IMR-90 (cell line): ENCODE measurements at regions not wholly inside any gene's neighbourhood (a gene's known extent, or its start where the extent isn't known, plus 50 kb on each side); places are given as distances from the start of the nearest gene placed in this dataset.

Experiments used
- ATAC-seq: fragments of 200-7000 bp; cut with Tn5 transposase; 2 replicates; pipeline ENCODE4 v1.9.1; 2020; ENCODE audit warnings: low read depth, mild to moderate bottlenecking, moderate library complexity
- BruUV-seq: library from RNA; stranded (reverse); fragments of 400-500 nt; replicated peaks from 2 replicates; lab custom pipeline; 2021; lab: Mats Ljungman, UMichigan
- CTCF ChIA-PET: fragments of 300-600 bp; formaldehyde crosslinking; extraction: SDS; loops from one replicate; lab custom pipeline; 2021; ENCODE audit warnings: antibody characterized with exemption; lab: Yijun Ruan, JAX
- POLR2A ChIA-PET: fragments of 300-600 bp; sonication (Branson Sonifier 250); formaldehyde crosslinking; loops from one replicate; lab custom pipeline; 2022; ENCODE audit warnings: antibody characterized with exemption; ENCODE audit not compliant: unreplicated experiment; lab: Charles Lee
- DNase-seq: peaks from one replicate; pipeline ENCODE4 v3.0.0; 2013
- H2AFZ ChIP-seq: replicated peaks from 2 replicates; pipeline ENCODE3; 2013; ENCODE audit warnings: low read length, mild to moderate bottlenecking; ENCODE audit not compliant: poor library complexity
- H2AK5ac ChIP-seq: 2 replicates; pipeline ENCODE4 v1.6.1; 2013; ENCODE audit warnings: low read depth, low read length, inconsistent platforms
- H2AK9ac ChIP-seq: replicated peaks from 2 replicates; pipeline ENCODE3; 2013; ENCODE audit warnings: mild to moderate bottlenecking, low read depth, low read length, moderate library complexity; ENCODE audit not compliant: poor library complexity
- H2BK120ac ChIP-seq: 2 replicates; pipeline ENCODE4 v1.6.1; 2013; ENCODE audit warnings: low read depth, low read length, inconsistent platforms
- H2BK15ac ChIP-seq: 3 replicates; pipeline ENCODE4 v1.6.1; 2013; ENCODE audit warnings: low read depth, low read length, inconsistent platforms
- H2BK20ac ChIP-seq: 2 replicates; pipeline ENCODE4 v1.6.1; 2013; ENCODE audit warnings: low read depth, mild to moderate bottlenecking, inconsistent platforms, low read length, moderate library complexity
- H2BK5ac ChIP-seq: 2 replicates; pipeline ENCODE4 v1.6.1; 2013; ENCODE audit warnings: mild to moderate bottlenecking, low read depth, low read length, inconsistent platforms; ENCODE audit not compliant: poor library complexity, severe bottlenecking
- H3K14ac ChIP-seq: replicated peaks from 2 replicates; pipeline ENCODE4 v1.6.1; 2013; ENCODE audit warnings: low read depth, low read length, inconsistent platforms
- H3K18ac ChIP-seq: 2 replicates; pipeline ENCODE4 v1.6.1; 2013; ENCODE audit warnings: low read depth, low read length, control low read depth
- H3K23ac ChIP-seq: 2 replicates; pipeline ENCODE4 v1.6.1; 2013; ENCODE audit warnings: low read depth, low read length, inconsistent platforms
- H3K27ac ChIP-seq: 2 replicates; pipeline ENCODE4 v1.5.1; 2013; ENCODE audit warnings: mild to moderate bottlenecking, control low read depth, low read length; ENCODE audit not compliant: insufficient read depth
- H3K27me3 ChIP-seq: 2 replicates; pipeline ENCODE4 v1.6.1; 2013; ENCODE audit warnings: low read length; ENCODE audit not compliant: control insufficient read depth, insufficient read depth
- H3K36me3 ChIP-seq: 2 replicates; pipeline ENCODE4 v1.6.1; 2013; ENCODE audit warnings: low read length, mixed read lengths; ENCODE audit not compliant: control insufficient read depth, insufficient read depth
- H3K4ac ChIP-seq: 2 replicates; pipeline ENCODE4 v1.6.1; 2013; ENCODE audit warnings: low read depth, low read length, inconsistent platforms
- H3K4me1 ChIP-seq: 2 replicates; pipeline ENCODE4 v1.6.1; 2013; ENCODE audit warnings: low read length, mixed read lengths; ENCODE audit not compliant: control insufficient read depth, insufficient read depth
- H3K4me2 ChIP-seq: 2 replicates; pipeline ENCODE4 v1.6.1; 2013; ENCODE audit warnings: low read depth, mild to moderate bottlenecking, control low read depth, low read length, moderate library complexity
- H3K4me3 ChIP-seq: 2 replicates; pipeline ENCODE4 v1.5.1; 2013; ENCODE audit warnings: low read depth, mild to moderate bottlenecking, control low read depth, low read length, moderate library complexity; ENCODE audit not compliant: insufficient read depth
- H3K56ac ChIP-seq: 2 replicates; pipeline ENCODE4 v1.6.1; 2013; ENCODE audit warnings: low read length, inconsistent platforms; ENCODE audit not compliant: insufficient read depth; ENCODE audit errors: extremely low read depth
- H3K79me1 ChIP-seq, 2 experiments: 2 replicates each; pipeline ENCODE4 v1.6.1; 2013; ENCODE audit warnings: low read length in 2 of 2, inconsistent platforms in 1 of 2, low read depth in 1 of 2
- H3K9ac ChIP-seq: 2 replicates; pipeline ENCODE4 v1.6.1; 2013; ENCODE audit warnings: low read depth, low read length, control low read depth
- H3K9me1 ChIP-seq: 2 replicates; pipeline ENCODE4 v1.6.1; 2013; ENCODE audit warnings: low read length, inconsistent platforms; ENCODE audit not compliant: insufficient read depth
- H3K9me3 ChIP-seq: 2 replicates; pipeline ENCODE4 v1.6.1; 2013; ENCODE audit warnings: low read length; ENCODE audit not compliant: control insufficient read depth, insufficient read depth
- H4K20me1 ChIP-seq: 2 replicates; pipeline ENCODE4 v1.6.1; 2013; ENCODE audit warnings: low read length, inconsistent platforms; ENCODE audit not compliant: insufficient read depth
- H4K5ac ChIP-seq: 2 replicates; pipeline ENCODE4 v1.6.1; 2013; ENCODE audit warnings: mild to moderate bottlenecking, low read depth, low read length, control low read depth
- H4K8ac ChIP-seq, 2 experiments: 2 replicates each; pipeline ENCODE4 v1.6.1; 2013; ENCODE audit warnings: low read depth in 2 of 2, low read length in 2 of 2, control low read depth in 1 of 2, inconsistent platforms in 1 of 2
- H4K91ac ChIP-seq: 2 replicates; pipeline ENCODE4 v1.6.1; 2013; ENCODE audit warnings: low read depth, low read length, inconsistent platforms; ENCODE audit not compliant: insufficient read depth
- CEBPB ChIP-seq: IDR thresholded peaks from 2 replicates; pipeline ENCODE4 v1.6.1; 2012; ENCODE audit warnings: low read depth, low read length, improper control_type of control experiment
- CHD1 ChIP-seq: IDR thresholded peaks from 2 replicates; pipeline ENCODE4 v1.6.1; 2012; ENCODE audit warnings: low read depth, low read length, improper control_type of control experiment
- MAFK ChIP-seq: IDR thresholded peaks from 2 replicates; pipeline ENCODE4 v1.6.1; 2012; ENCODE audit warnings: low read depth, low read length, improper control_type of control experiment
- MAZ ChIP-seq: IDR thresholded peaks from 2 replicates; pipeline ENCODE4 v1.6.1; 2012; ENCODE audit warnings: low read depth, mild to moderate bottlenecking, low read length, improper control_type of control experiment, moderate library complexity, borderline replicate concordance
- MXI1 ChIP-seq: IDR thresholded peaks from 2 replicates; pipeline ENCODE4 v1.6.1; 2012; ENCODE audit warnings: low read depth, mild to moderate bottlenecking, low read length, moderate library complexity, borderline replicate concordance
- RCOR1 ChIP-seq: IDR thresholded peaks from 2 replicates; pipeline ENCODE4 v1.6.1; 2012; ENCODE audit warnings: mild to moderate bottlenecking, low read length, improper control_type of control experiment; ENCODE audit not compliant: insufficient replicate concordance
- RFX5 ChIP-seq: IDR thresholded peaks from 2 replicates; pipeline ENCODE4 v1.8.0; 2012; ENCODE audit warnings: low read depth, mild to moderate bottlenecking, low read length, moderate library complexity
- whole genome bisulfite sequencing, 2 experiments: methylation state at CpG; one replicate each; pipeline versions ENCODE4 v1.1.5 to v1.1.7; 2013; ENCODE audit warnings: missing lambda C conversion rate in 2 of 2; ENCODE audit not compliant: insufficient read length in 1 of 2; ENCODE audit errors: extremely low coverage in 2 of 2; 5-methylcytosine and 5-hydroxymethylcytosine counted together
- dilution Hi-C: fragments of 300-500 bp; cut with HindIII; formaldehyde crosslinking; loops from one replicate; pipeline ENCODE4 v1.14.3; 2018; ENCODE audit warnings: low sequenced_read_pairs; ENCODE audit not compliant: unreplicated experiment
- in situ Hi-C: fragments of 300-500 bp; cut with MboI; formaldehyde crosslinking; loops from 3 replicates; pipeline ENCODE4 v1.14.3; 2019; ENCODE audit warnings: low sequenced_read_pairs, inconsistent platforms, mixed read lengths
- intact Hi-C: fragments of 100-400 bp; cut with micrococcal nuclease; formaldehyde crosslinking; loops from 2 replicates; pipeline ENCODE4 v1.10.0; 2022

DNA sequence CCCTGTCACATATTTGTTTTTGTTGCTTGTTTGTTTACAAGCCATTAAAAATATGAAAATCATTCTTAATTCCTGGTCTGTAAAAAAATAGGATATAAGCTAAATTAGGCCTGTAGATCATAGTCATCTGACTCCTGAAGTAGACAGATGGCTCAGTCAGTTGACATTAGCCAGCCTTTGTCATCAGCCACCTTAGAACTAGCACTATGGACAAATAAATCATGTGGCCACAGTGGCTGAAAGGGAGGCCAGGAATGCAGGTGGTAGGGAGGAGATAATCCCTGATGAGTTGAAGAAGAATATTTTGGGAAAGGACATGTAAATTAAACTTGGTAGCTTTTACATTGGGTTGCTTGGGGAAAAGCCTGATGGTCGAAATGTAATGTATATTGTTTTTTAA, 1544.9 kb downstream of the SI start:
- no peak overlapping the region for H2AK9ac ChIP-seq
- dilution Hi-C loops (no loop called here), in situ Hi-C loops (no loop called here), intact Hi-C loops (no loop called here)
- H3K36me3 ChIP-seq = no peaks in the 10 kb centered on the region
- ChIA-PET CTCF (no interaction called here), POLR2A (no interaction called here)
- H3K18ac ChIP-seq = no peak overlapping the region
- H3K4me3 ChIP-seq = no peak overlapping the region
- ATAC-seq (no peak), DNase-seq (no peak)
- no peak overlapping the region for H3K14ac ChIP-seq
- peaks cover 5% of the 10 kb centered on the region for H3K9me3 ChIP-seq
- no peak overlapping the region for H2BK5ac ChIP-seq
- H3K9ac ChIP-seq = no peak overlapping the region
- no peak overlapping the region for H4K8ac ChIP-seq
- no peaks in the 10 kb centered on the region for H3K4me1 ChIP-seq
- H3K23ac ChIP-seq = no peak overlapping the region
- H3K9me1 ChIP-seq = no peaks in the 10 kb centered on the region
- no peak overlapping the region for H2BK120ac ChIP-seq
- no peaks in the 10 kb centered on the region for H3K27me3 ChIP-seq
- no peak overlapping the region for H2AFZ ChIP-seq
- no peak overlapping the region for H2BK15ac ChIP-seq
- H3K4ac ChIP-seq = no peak overlapping the region
- no peak overlapping the region for H3K4me2 ChIP-seq
- H3K79me1 ChIP-seq = no peaks in the 10 kb centered on the region
- H2BK20ac ChIP-seq = no peak overlapping the region
- H3K56ac ChIP-seq = no peak overlapping the region
- no TSS peak for BruUV-seq
- no peak overlapping the region for H3K27ac ChIP-seq
- no peaks in the 10 kb centered on the region for H4K20me1 ChIP-seq
- H4K5ac ChIP-seq = no peak overlapping the region
- no CpG with 5 or more reads among the region's 1 CpG for WGBS, 2 experiments
- no peak overlapping the region for H4K91ac ChIP-seq
- H2AK5ac ChIP-seq = no peak overlapping the region
- TF ChIP-seq MXI1 = no peak
- no peak for TF ChIP-seq MAFK
- TF ChIP-seq MAZ = no peak
- no peak for TF ChIP-seq RCOR1
- no peak for TF ChIP-seq RFX5
- no peak for TF ChIP-seq CHD1
- no peak for TF ChIP-seq CEBPB
